H1 (cell line): ENCODE measurements at regions not wholly inside any gene's neighbourhood (a gene's known extent, or its start where the extent isn't known, plus 50 kb on each side); places are given as distances from the start of the nearest gene placed in this dataset.

Source experiments
- CTCF ChIA-PET: fragments of 300-600 bp; sonication (Branson Sonifier 250); formaldehyde crosslinking; loops from one replicate; lab custom pipeline; 2021; ENCODE audit not compliant: partially characterized antibody; lab: Charles Lee
- POLR2A ChIA-PET: fragments of 300-600 bp; sonication (Branson Sonifier 250); formaldehyde crosslinking; loops from one replicate; lab custom pipeline; 2021; ENCODE audit warnings: inconsistent platforms; ENCODE audit not compliant: partially characterized antibody; lab: Charles Lee
- DNase-seq, 2 experiments: peaks; one replicate each; pipeline versions ENCODE4 v3.0.0 to v3.0.0-alpha.2; 2010 to 2022; ENCODE audit warnings: low spot score in 2 of 2, low read depth in 1 of 2, mixed read lengths in 1 of 2
- FAIRE-seq: peaks from 2 replicates; lab custom pipeline; 2011; peaks lifted over from hg19 to GRCh38; lab: Jason Lieb, UNC
- H2AFZ ChIP-seq: 2 replicates; pipeline ENCODE4 v1.8.1; 2012; ENCODE audit warnings: low read length, inconsistent platforms
- H2AK5ac ChIP-seq: 2 replicates; pipeline ENCODE4 v1.6.1; 2013; ENCODE audit warnings: low read depth, low read length
- H2BK120ac ChIP-seq: replicated peaks from 2 replicates; pipeline ENCODE3; 2013; ENCODE audit warnings: low read depth, low read length, inconsistent platforms
- H2BK12ac ChIP-seq: 2 replicates; pipeline ENCODE4 v1.6.1; 2013; ENCODE audit warnings: low read depth, low read length
- H2BK15ac ChIP-seq: 2 replicates; pipeline ENCODE4 v1.6.1; 2013; ENCODE audit warnings: low read length
- H2BK20ac ChIP-seq: 2 replicates; pipeline ENCODE4 v1.6.1; 2013; ENCODE audit warnings: low read length
- H2BK5ac ChIP-seq: 2 replicates; pipeline ENCODE4 v1.6.1; 2013; ENCODE audit warnings: low read depth, low read length
- H3K14ac ChIP-seq: 2 replicates; pipeline ENCODE4 v1.6.1; 2013; ENCODE audit warnings: inconsistent platforms; ENCODE audit not compliant: insufficient read length
- H3K18ac ChIP-seq: 2 replicates; pipeline ENCODE4 v1.6.1; 2013; ENCODE audit warnings: low read length; ENCODE audit errors: extremely low read depth
- H3K23ac ChIP-seq: 2 replicates; pipeline ENCODE4 v1.6.1; 2013; ENCODE audit warnings: inconsistent platforms; ENCODE audit not compliant: insufficient read length
- H3K23me2 ChIP-seq: 2 replicates; pipeline ENCODE4 v1.6.1; 2013; ENCODE audit warnings: low read depth, low read length
- H3K27ac ChIP-seq: 2 replicates; pipeline ENCODE4 v1.6.1; 2011; ENCODE audit warnings: low read depth, low read length, inconsistent platforms
- H3K27me3 ChIP-seq, 4 experiments: replicated peaks in 1 of 4; 1 replicate in 1 of 4; 2 replicates in 3 of 4; pipeline versions ENCODE4 v1.6.1 to v1.8.1; 2011 to 2013; ENCODE audit warnings: low read length in 3 of 4, mild to moderate bottlenecking in 3 of 4, inconsistent platforms in 2 of 4, mixed read lengths in 2 of 4, moderate library complexity in 1 of 4; ENCODE audit not compliant: control insufficient read depth in 3 of 4, insufficient read depth in 3 of 4; ENCODE audit errors: extremely low read depth in 1 of 4
- H3K36me3 ChIP-seq, 4 experiments: 2 replicates each; pipeline versions ENCODE4 v1.6.1 to v1.8.1; 2011 to 2013; ENCODE audit warnings: mild to moderate bottlenecking in 4 of 4, low read length in 3 of 4, moderate library complexity in 2 of 4, control low read depth in 1 of 4, inconsistent platforms in 1 of 4; ENCODE audit not compliant: insufficient read depth in 4 of 4, control insufficient read depth in 2 of 4
- H3K4ac ChIP-seq: replicated peaks from 2 replicates; pipeline ENCODE3; 2013; ENCODE audit warnings: low read length, low read depth, mixed read lengths, inconsistent platforms; ENCODE audit not compliant: insufficient read length
- H3K4me1 ChIP-seq, 4 experiments: replicated peaks in 1 of 4; 1 replicate in 1 of 4; 2 replicates in 3 of 4; pipeline versions ENCODE4 v1.6.1 to v1.8.1; 2011 to 2013; ENCODE audit warnings: low read length in 3 of 4, inconsistent platforms in 2 of 4, mixed read lengths in 1 of 4; ENCODE audit not compliant: insufficient read depth in 4 of 4, control insufficient read depth in 3 of 4
- H3K4me2 ChIP-seq, 2 experiments: 2 replicates each; pipeline versions ENCODE4 v1.6.1 to v1.8.1; 2011 to 2013; ENCODE audit warnings: low read depth in 2 of 2, low read length in 2 of 2, control low read depth in 1 of 2, inconsistent platforms in 1 of 2, mild to moderate bottlenecking in 1 of 2; ENCODE audit not compliant: insufficient read depth in 1 of 2
- H3K4me3 ChIP-seq, 4 experiments: fragments of 200-600, 300-600 bp in 1 of 4; sonication (generic), shearing (Covaris generic), sonication (Bioruptor Twin) in 1 of 4; 2 replicates each; pipeline versions ENCODE4 v1.5.1 to v1.8.1; 2011 to 2016; ENCODE audit warnings: low read length in 4 of 4, low read depth in 3 of 4, control low read depth in 2 of 4, inconsistent platforms in 2 of 4, mild to moderate bottlenecking in 2 of 4, mixed read lengths in 1 of 4, moderate library complexity in 1 of 4; ENCODE audit not compliant: insufficient read depth in 2 of 4; ENCODE audit errors: extremely low read depth in 1 of 4
- H3K56ac ChIP-seq: replicated peaks from 2 replicates; pipeline ENCODE3; 2013; ENCODE audit warnings: low read depth, mild to moderate bottlenecking, mixed read lengths, low read length, inconsistent platforms; ENCODE audit not compliant: insufficient read length
- H3K79me1 ChIP-seq: 2 replicates; pipeline ENCODE4 v1.6.1; 2013; ENCODE audit warnings: low read depth, low read length, control low read depth
- H3K79me2 ChIP-seq, 2 experiments: 2 replicates each; pipeline versions ENCODE4 v1.6.1 to v1.8.1; 2012 to 2013; ENCODE audit warnings: low read length in 2 of 2, mild to moderate bottlenecking in 2 of 2, inconsistent platforms in 1 of 2; ENCODE audit not compliant: insufficient read depth in 2 of 2, control insufficient read depth in 1 of 2
- H3K9ac ChIP-seq, 4 experiments: replicated peaks in 1 of 4; 1 replicate in 1 of 4; 2 replicates in 3 of 4; pipeline versions ENCODE4 v1.6.1 to v1.8.1; 2011 to 2013; ENCODE audit warnings: low read depth in 3 of 4, low read length in 3 of 4, control low read depth in 2 of 4, mild to moderate bottlenecking in 2 of 4, moderate library complexity in 2 of 4, inconsistent platforms in 1 of 4; ENCODE audit errors: extremely low read depth in 1 of 4
- H3K9me3 ChIP-seq, 2 experiments: 2 replicates each; pipeline versions ENCODE4 v1.6.1 to v1.8.1; 2012 to 2013; ENCODE audit warnings: mild to moderate bottlenecking in 2 of 2, moderate library complexity in 2 of 2, control low read depth in 1 of 2, inconsistent platforms in 1 of 2, low read depth in 1 of 2, low read length in 1 of 2, mixed read lengths in 1 of 2; ENCODE audit not compliant: insufficient read depth in 2 of 2
- H4K20me1 ChIP-seq, 2 experiments: replicated peaks in 1 of 2; 2 replicates each; pipeline versions ENCODE3 to v1.8.1; 2011 to 2013; ENCODE audit warnings: inconsistent platforms in 2 of 2, low read length in 2 of 2, mild to moderate bottlenecking in 1 of 2; ENCODE audit not compliant: insufficient read depth in 2 of 2, control insufficient read depth in 1 of 2
- H4K5ac ChIP-seq: 2 replicates; pipeline ENCODE4 v1.6.1; 2013; ENCODE audit warnings: low read length, low read depth, mixed read lengths, inconsistent platforms; ENCODE audit not compliant: insufficient read length
- H4K8ac ChIP-seq: 2 replicates; pipeline ENCODE4 v1.8.0; 2013; ENCODE audit warnings: mild to moderate bottlenecking, moderate library complexity, low read length, inconsistent platforms; ENCODE audit not compliant: insufficient read depth; ENCODE audit errors: extremely low read depth
- H4K91ac ChIP-seq: replicated peaks from 2 replicates; pipeline ENCODE3; 2013; ENCODE audit warnings: low read length, mixed read lengths, inconsistent platforms; ENCODE audit not compliant: insufficient read length
- CEBPB ChIP-seq: IDR thresholded peaks from 2 replicates; pipeline ENCODE4 v1.6.1; 2012; ENCODE audit warnings: low read depth, low read length
- EZH2 ChIP-seq: fragments of 200-600 bp; sonication (generic); IDR thresholded peaks from 2 replicates; pipeline ENCODE4 v1.7.1; 2012; ENCODE audit warnings: low read depth, mild to moderate bottlenecking, moderate library complexity, low read length, inconsistent platforms; ENCODE audit not compliant: severe bottlenecking
- GTF2F1 ChIP-seq: IDR thresholded peaks from 2 replicates; pipeline ENCODE4 v1.6.1; 2012; ENCODE audit warnings: low read depth, low read length, improper control_type of control experiment, borderline replicate concordance
- JUN ChIP-seq: IDR thresholded peaks from 2 replicates; pipeline ENCODE4 v1.6.1; 2011; ENCODE audit warnings: low read depth, mild to moderate bottlenecking, improper control_type of control experiment, low read length
- NANOG ChIP-seq: IDR thresholded peaks from 2 replicates; pipeline ENCODE4 v1.6.1; 2011; ENCODE audit warnings: low read length, low read depth, mild to moderate bottlenecking, inconsistent platforms; ENCODE audit not compliant: insufficient read depth, poor library complexity, severe bottlenecking
- POU5F1 ChIP-seq: IDR thresholded peaks from 2 replicates; pipeline ENCODE4 v1.6.1; 2011; ENCODE audit warnings: low read depth, mild to moderate bottlenecking, low read length, moderate library complexity
- SP1 ChIP-seq: IDR thresholded peaks from 2 replicates; pipeline ENCODE4 v1.6.1; 2011; ENCODE audit warnings: low read depth, low read length
- SRF ChIP-seq: IDR thresholded peaks from 2 replicates; pipeline ENCODE4 v1.6.1; 2011; ENCODE audit warnings: mild to moderate bottlenecking, low read depth, low read length, moderate library complexity
- TEAD4 ChIP-seq: IDR thresholded peaks from 2 replicates; pipeline ENCODE4 v1.6.1; 2012; ENCODE audit warnings: low read depth, low read length, inconsistent platforms, mixed read lengths
- WGBS, 2 experiments: shearing (Covaris generic) in 1 of 2; methylation state at CpG; one replicate each; pipeline versions ENCODE4 v1.1.6 to v1.1.7; 2013 to 2015; ENCODE audit warnings: low lambda C conversion rate in 2 of 2, mixed read lengths in 2 of 2, inconsistent platforms in 1 of 2, low coverage in 1 of 2, missing lambda C conversion rate in 1 of 2; ENCODE audit not compliant: insufficient replicate concordance in 2 of 2, insufficient coverage in 1 of 2, insufficient read length in 1 of 2; ENCODE audit errors: extremely low coverage in 1 of 2, missing lambda C conversion rate in 1 of 2; 5-methylcytosine and 5-hydroxymethylcytosine counted together
- TF ChIP-seq, protein P1 (sequence below): IDR thresholded peaks from 2 replicates; pipeline ENCODE4 v1.6.1; 2012; ENCODE audit warnings: low read length, inconsistent platforms

DNA sequence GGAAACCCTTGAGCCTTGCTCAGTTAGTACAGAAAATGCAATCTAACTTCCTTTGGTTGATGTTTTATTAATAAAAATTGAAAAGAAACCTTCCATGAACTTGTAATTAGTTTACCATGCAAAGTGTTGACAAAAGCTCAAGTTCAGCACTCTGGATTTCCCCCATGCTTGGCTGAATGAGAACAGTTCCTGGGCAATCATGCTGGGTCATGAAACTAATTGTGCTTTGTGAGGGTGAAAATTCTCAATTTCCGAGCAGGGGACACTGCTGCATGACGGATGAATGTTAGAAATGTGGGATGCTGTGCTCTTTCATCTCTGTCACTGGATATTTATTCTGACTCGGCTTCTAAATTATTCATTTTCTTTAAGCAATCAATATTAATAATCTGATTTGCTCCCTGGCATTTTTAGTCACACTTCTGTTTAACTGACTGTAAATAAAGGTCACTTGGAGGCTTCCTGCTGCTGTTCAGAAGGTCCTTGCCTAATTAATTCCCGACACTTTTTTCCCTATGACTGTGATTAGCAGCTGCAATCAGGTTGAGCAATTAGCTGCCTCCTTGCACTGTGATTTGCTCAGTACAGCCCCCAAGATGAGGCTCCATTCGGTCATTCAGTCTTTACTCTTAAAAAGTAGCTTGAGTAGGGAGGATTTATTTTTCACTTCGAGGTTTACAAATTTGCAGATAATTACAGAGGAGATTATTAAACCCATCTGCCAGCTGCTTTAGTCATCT lies 678.1 kb upstream of the ZNF608 start:
- Histone ChIP-seq H3K4ac (no peak overlapping the region), H2AK5ac (no peak overlapping the region), H3K27me3 (no peaks in the 10 kb centered on the region), H3K79me2 (no peaks in the 10 kb centered on the region), H4K91ac (no peak overlapping the region), H3K56ac (no peak overlapping the region), H2AFZ (no peak overlapping the region), H3K18ac (no peak overlapping the region), H3K23me2 (no peaks in the 10 kb centered on the region), H3K4me3 (no peak overlapping the region), H3K36me3 (no peaks in the 10 kb centered on the region), H3K14ac (no peak overlapping the region), H2BK5ac (no peak overlapping the region), H4K5ac (no peak overlapping the region), H4K20me1 (no peaks in the 10 kb centered on the region), H2BK120ac (no peak overlapping the region), H3K4me2 (no peak overlapping the region), H3K79me1 (no peaks in the 10 kb centered on the region), H4K8ac (no peak overlapping the region), H3K27ac (no peak overlapping the region), H3K9ac (no peak overlapping the region), H3K9me3 (no peaks in the 10 kb centered on the region), H3K23ac (no peak overlapping the region), H2BK12ac (no peak overlapping the region), H2BK15ac (no peak overlapping the region), H2BK20ac (no peak overlapping the region), H3K4me1 (peaks cover 0 to 6% (median 4%) of the 10 kb centered on the region in 4 experiments; a peak in 3 of 7 replicates)
- POLR2A ChIA-PET = no interaction called here
- FAIRE-seq (no peak), DNase-seq (no peak)
- CTCF ChIA-PET = no interaction called here
- 88% methylated on average over 6 of the region's 6 CpGs; no CpG with 5 or more reads in 1 of the 2 experiments for WGBS, 2 experiments
- no peak for TF ChIP-seq CEBPB
- TF ChIP-seq JUN = no peak
- no peak for TF ChIP-seq SRF
- TF ChIP-seq, protein P1, sequence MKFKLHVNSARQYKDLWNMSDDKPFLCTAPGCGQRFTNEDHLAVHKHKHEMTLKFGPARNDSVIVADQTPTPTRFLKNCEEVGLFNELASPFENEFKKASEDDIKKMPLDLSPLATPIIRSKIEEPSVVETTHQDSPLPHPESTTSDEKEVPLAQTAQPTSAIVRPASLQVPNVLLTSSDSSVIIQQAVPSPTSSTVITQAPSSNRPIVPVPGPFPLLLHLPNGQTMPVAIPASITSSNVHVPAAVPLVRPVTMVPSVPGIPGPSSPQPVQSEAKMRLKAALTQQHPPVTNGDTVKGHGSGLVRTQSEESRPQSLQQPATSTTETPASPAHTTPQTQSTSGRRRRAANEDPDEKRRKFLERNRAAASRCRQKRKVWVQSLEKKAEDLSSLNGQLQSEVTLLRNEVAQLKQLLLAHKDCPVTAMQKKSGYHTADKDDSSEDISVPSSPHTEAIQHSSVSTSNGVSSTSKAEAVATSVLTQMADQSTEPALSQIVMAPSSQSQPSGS = no peak
- TF ChIP-seq GTF2F1 = no peak
- TF ChIP-seq EZH2 = no peak
- TF ChIP-seq NANOG = no peak
- no peak for TF ChIP-seq POU5F1
- no peak for TF ChIP-seq SP1
- no peak for TF ChIP-seq TEAD4
